ENCODE measurements at regions not wholly inside any gene's neighbourhood (a gene's known extent, or its start where the extent isn't known, plus 50 kb on each side); places are given as distances from the start of the nearest gene placed in this dataset.
"Not testable (repeated sequence)": the region's sequence is repeated elsewhere in the genome, so short reads cannot be mapped to it uniquely, and the experiment has no call there.

- H3K9me3 ChIP-seq (ENCODE audit: insufficient read depth, low read length), result no peaks in the 10 kb centered on the region
Observed at GRCh38 chr3:144966560-144966959, 994.9 kb downstream of the DIPK2A start.

DNA sequence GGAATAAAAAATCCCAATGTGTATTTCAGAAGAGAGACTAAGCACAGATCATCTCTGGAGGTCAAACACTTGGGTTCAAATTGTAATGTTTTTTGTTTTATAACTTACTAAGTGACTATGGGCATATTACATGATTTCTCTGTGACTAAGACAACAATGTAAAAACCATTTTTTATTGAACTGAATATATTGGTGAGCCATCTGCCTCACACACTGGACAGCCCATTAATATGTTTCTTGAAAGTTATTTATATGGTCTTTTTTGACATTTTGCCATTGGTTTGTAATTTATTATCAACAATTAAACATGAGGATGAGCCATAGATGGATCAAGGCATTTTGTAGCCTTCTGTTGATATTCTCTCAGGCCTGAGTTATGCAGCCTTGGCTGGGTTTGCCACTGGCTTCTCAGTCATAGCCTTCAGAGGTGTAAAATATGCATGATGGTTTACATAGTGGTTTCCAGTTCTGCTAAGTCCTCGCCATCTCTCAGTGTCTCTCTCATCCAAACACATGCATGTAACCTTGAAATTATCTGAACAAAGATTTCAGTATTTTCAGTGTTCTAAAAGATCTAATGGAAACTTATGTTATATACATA, 997.2 kb downstream of the DIPK2A start:
- Histone ChIP-seq H3K4me3 (ENCODE audit: insufficient read length, low read depth) (no peak overlapping the region), H3K27me3 (ENCODE audit: insufficient read depth, insufficient read length) (no peaks in the 10 kb centered on the region), H3K36me3 (ENCODE audit: insufficient read depth, insufficient read length, low read length) (no peaks in the 10 kb centered on the region), H3K4me1 (ENCODE audit: insufficient read depth, insufficient read length) (no peaks in the 10 kb centered on the region), H3K9ac (ENCODE audit: insufficient read length, low read depth) (no peak overlapping the region), H3K9me3 (ENCODE audit: insufficient read depth, low read length) (no peaks in the 10 kb centered on the region)
- TF ChIP-seq SUZ12 (IDR thresholded peaks at IDR 0.05; ENCODE audit: extremely low read depth, insufficient read depth, insufficient read length) (no peak), YY1 (IDR thresholded peaks at IDR 0.05; ENCODE audit: insufficient read depth, insufficient read length) (no peak), ZNF274 (IDR thresholded peaks at IDR 0.05; ENCODE audit: low read depth, low read length) (no peak)
- DNase-seq (ENCODE audit: low read depth, low spot score), result no peak

More at GRCh38 chr3:144966560-144966959, 994.9 kb downstream of the DIPK2A start:
- no peak for DNase-seq (ENCODE audit: low read depth, low spot score)
- Histone ChIP-seq H3K4me3 (ENCODE audit: insufficient read length, low read depth) (no peak overlapping the region), H3K27me3 (ENCODE audit: insufficient read depth, insufficient read length) (no peaks in the 10 kb centered on the region), H3K36me3 (ENCODE audit: insufficient read depth, insufficient read length, low read length) (no peaks in the 10 kb centered on the region), H3K4me1 (ENCODE audit: insufficient read depth, insufficient read length) (no peaks in the 10 kb centered on the region), H3K9ac (ENCODE audit: insufficient read length, low read depth) (no peak overlapping the region)
- no peak for TF ChIP-seq SUZ12 (IDR thresholded peaks at IDR 0.05; ENCODE audit: extremely low read depth, insufficient read depth, insufficient read length)
- no peak for TF ChIP-seq ZNF274 (IDR thresholded peaks at IDR 0.05; ENCODE audit: low read depth, low read length)
- no peak for TF ChIP-seq YY1 (IDR thresholded peaks at IDR 0.05; ENCODE audit: insufficient read depth, insufficient read length)

- not testable (repeated sequence) for H3K27me3 ChIP-seq (ENCODE audit: insufficient read depth, insufficient read length); H3K9ac ChIP-seq (ENCODE audit: insufficient read length, low read depth); H3K36me3 ChIP-seq (ENCODE audit: insufficient read depth, insufficient read length, low read length); H3K4me1 ChIP-seq (ENCODE audit: insufficient read depth, insufficient read length); H3K4me3 ChIP-seq (ENCODE audit: insufficient read length, low read depth); DNase-seq (ENCODE audit: low read depth, low spot score); H3K9me3 ChIP-seq (ENCODE audit: insufficient read depth, low read length)
Observed at GRCh38 chr3:144984481-144984880, 1012.9 kb downstream of the DIPK2A start.

- Histone ChIP-seq H3K9ac (ENCODE audit: insufficient read length, low read depth) (no peak overlapping the region), H3K27me3 (ENCODE audit: insufficient read depth, insufficient read length) (no peaks in the 10 kb centered on the region), H3K9me3 (ENCODE audit: insufficient read depth, low read length) (no peaks in the 10 kb centered on the region), H3K4me3 (ENCODE audit: insufficient read length, low read depth) (no peak overlapping the region), H3K4me1 (ENCODE audit: insufficient read depth, insufficient read length) (no peaks in the 10 kb centered on the region), H3K36me3 (ENCODE audit: insufficient read depth, insufficient read length, low read length) (no peaks in the 10 kb centered on the region)
- DNase-seq (ENCODE audit: low read depth, low spot score), result no peak
- TF ChIP-seq YY1 (IDR thresholded peaks at IDR 0.05; ENCODE audit: insufficient read depth, insufficient read length) (no peak), ZNF274 (IDR thresholded peaks at IDR 0.05; ENCODE audit: low read depth, low read length) (no peak)
Observed at GRCh38 chr3:144989807-144990206, 1018.2 kb downstream of the DIPK2A start.

DNA sequence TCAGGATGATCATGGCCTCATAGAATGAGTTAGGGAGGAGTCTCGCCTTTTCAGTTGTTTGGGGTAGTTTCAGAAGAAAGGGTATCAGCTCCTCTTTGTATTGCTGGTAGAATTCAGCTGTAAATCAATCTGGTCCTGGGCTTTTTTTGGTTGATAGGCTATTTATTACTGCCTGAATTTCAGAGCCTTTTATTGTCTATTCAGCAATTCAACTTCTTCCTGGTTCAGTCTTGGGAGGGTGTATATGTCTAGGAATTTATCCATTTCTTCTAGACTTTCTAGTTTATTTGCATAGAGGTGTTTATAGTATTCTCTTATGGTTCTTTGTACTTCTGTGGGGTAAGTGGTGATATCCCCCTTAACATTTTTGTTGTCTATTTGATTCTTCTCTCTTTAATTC, 1024.2 kb downstream of the DIPK2A start:
- H3K9ac ChIP-seq (ENCODE audit: insufficient read length, low read depth), result no peak overlapping the region
- H3K9me3 ChIP-seq (ENCODE audit: insufficient read depth, low read length), result no peaks in the 10 kb centered on the region
- H3K4me3 ChIP-seq (ENCODE audit: insufficient read length, low read depth), result no peak overlapping the region
- no peaks in the 10 kb centered on the region for H3K36me3 ChIP-seq (ENCODE audit: insufficient read depth, insufficient read length, low read length)
- TF ChIP-seq YY1 (IDR thresholded peaks at IDR 0.05; ENCODE audit: insufficient read depth, insufficient read length) (no peak), SUZ12 (IDR thresholded peaks at IDR 0.05; ENCODE audit: extremely low read depth, insufficient read depth, insufficient read length) (no peak), ZNF274 (IDR thresholded peaks at IDR 0.05; ENCODE audit: low read depth, low read length) (no peak)
- no peaks in the 10 kb centered on the region for H3K27me3 ChIP-seq (ENCODE audit: insufficient read depth, insufficient read length)
- DNase-seq (ENCODE audit: low read depth, low spot score), result no peak
- no peaks in the 10 kb centered on the region for H3K4me1 ChIP-seq (ENCODE audit: insufficient read depth, insufficient read length)

DNA sequence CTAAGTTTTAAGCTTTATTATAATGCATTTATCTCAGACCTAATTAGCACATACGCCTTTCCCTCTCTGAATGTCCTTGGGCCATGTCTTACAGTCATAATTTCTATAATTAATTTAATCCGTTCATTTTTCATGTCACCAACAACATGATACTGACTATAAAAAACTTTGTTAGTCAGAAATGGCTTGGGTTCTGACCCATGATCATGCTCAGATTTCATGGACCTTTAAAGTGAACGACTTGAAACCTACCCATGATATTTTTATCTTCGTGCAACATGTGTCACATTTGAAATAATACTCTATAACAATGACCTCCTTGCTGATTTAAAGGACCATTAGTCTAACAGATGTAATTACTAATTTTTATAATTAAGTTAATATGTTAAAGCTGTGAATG, 1033.8 kb downstream of the DIPK2A start:
- TF ChIP-seq ZNF274 (IDR thresholded peaks at IDR 0.05; ENCODE audit: low read depth, low read length) (no peak), YY1 (IDR thresholded peaks at IDR 0.05; ENCODE audit: insufficient read depth, insufficient read length) (no peak), SUZ12 (IDR thresholded peaks at IDR 0.05; ENCODE audit: extremely low read depth, insufficient read depth, insufficient read length) (no peak)
- H3K4me3 ChIP-seq (ENCODE audit: insufficient read length, low read depth), result no peak overlapping the region
- H3K9me3 ChIP-seq (ENCODE audit: insufficient read depth, low read length), result no peaks in the 10 kb centered on the region
- H3K36me3 ChIP-seq (ENCODE audit: insufficient read depth, insufficient read length, low read length), result no peaks in the 10 kb centered on the region
- no peak for DNase-seq (ENCODE audit: low read depth, low spot score)
- no peaks in the 10 kb centered on the region for H3K27me3 ChIP-seq (ENCODE audit: insufficient read depth, insufficient read length)
- H3K9ac ChIP-seq (ENCODE audit: insufficient read length, low read depth), result no peak overlapping the region
- H3K4me1 ChIP-seq (ENCODE audit: insufficient read depth, insufficient read length), result no peaks in the 10 kb centered on the region

DNA sequence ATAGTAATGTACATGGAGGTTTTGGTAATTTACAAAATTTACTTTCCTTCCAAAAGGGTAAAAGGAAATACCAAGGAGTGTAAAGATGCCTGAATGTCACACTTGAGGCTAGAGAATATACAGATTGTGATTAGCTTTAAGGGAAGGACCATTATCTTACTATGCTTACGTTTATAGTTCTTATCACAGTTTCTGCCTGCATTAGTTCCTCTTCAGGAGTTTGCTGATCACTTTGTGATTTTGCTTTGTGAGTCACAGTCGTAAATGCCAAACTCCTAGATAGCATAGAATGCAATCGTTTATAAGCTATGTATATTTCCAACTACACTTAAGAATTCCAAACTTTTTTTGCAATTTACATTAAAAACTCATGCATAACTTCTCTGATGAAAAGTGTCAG, 1034.6 kb downstream of the DIPK2A start:
- Histone ChIP-seq H3K36me3 (ENCODE audit: insufficient read depth, insufficient read length, low read length) (no peaks in the 10 kb centered on the region), H3K9ac (ENCODE audit: insufficient read length, low read depth) (no peak overlapping the region), H3K4me1 (ENCODE audit: insufficient read depth, insufficient read length) (no peaks in the 10 kb centered on the region), H3K4me3 (ENCODE audit: insufficient read length, low read depth) (no peak overlapping the region), H3K9me3 (ENCODE audit: insufficient read depth, low read length) (no peaks in the 10 kb centered on the region), H3K27me3 (ENCODE audit: insufficient read depth, insufficient read length) (no peaks in the 10 kb centered on the region)
- no peak for DNase-seq (ENCODE audit: low read depth, low spot score)
- TF ChIP-seq YY1 (IDR thresholded peaks at IDR 0.05; ENCODE audit: insufficient read depth, insufficient read length) (no peak), SUZ12 (IDR thresholded peaks at IDR 0.05; ENCODE audit: extremely low read depth, insufficient read depth, insufficient read length) (no peak), ZNF274 (IDR thresholded peaks at IDR 0.05; ENCODE audit: low read depth, low read length) (no peak)

GRCh38 chr3:145013931-145014330, 1042.3 kb downstream of the DIPK2A start:
- TF ChIP-seq SUZ12 (IDR thresholded peaks at IDR 0.05; ENCODE audit: extremely low read depth, insufficient read depth, insufficient read length), result no peak
- TF ChIP-seq YY1 (IDR thresholded peaks at IDR 0.05; ENCODE audit: insufficient read depth, insufficient read length), result no peak
- TF ChIP-seq ZNF274 (IDR thresholded peaks at IDR 0.05; ENCODE audit: low read depth, low read length), result no peak
- no peaks in the 10 kb centered on the region for H3K36me3 ChIP-seq (ENCODE audit: insufficient read depth, insufficient read length, low read length)
- no peaks in the 10 kb centered on the region for H3K4me1 ChIP-seq (ENCODE audit: insufficient read depth, insufficient read length)
- H3K27me3 ChIP-seq (ENCODE audit: insufficient read depth, insufficient read length), result no peaks in the 10 kb centered on the region
- no peak for DNase-seq (ENCODE audit: low read depth, low spot score)
- no peak overlapping the region for H3K4me3 ChIP-seq (ENCODE audit: insufficient read length, low read depth)
- H3K9ac ChIP-seq (ENCODE audit: insufficient read length, low read depth), result no peak overlapping the region
- H3K9me3 ChIP-seq (ENCODE audit: insufficient read depth, low read length), result no peaks in the 10 kb centered on the region

Data from NT2/D1 (cell line).